ENCODE measurements at regions not wholly inside any gene's neighbourhood (a gene's known extent, or its start where the extent isn't known, plus 50 kb on each side); places are given as distances from the start of the nearest gene placed in this dataset.

- no peak for DNase-seq (ENCODE audit: low read depth)
Observed at GRCh38 chr3:158970006-158970405, 168.2 kb downstream of the MFSD1 start.

DNA sequence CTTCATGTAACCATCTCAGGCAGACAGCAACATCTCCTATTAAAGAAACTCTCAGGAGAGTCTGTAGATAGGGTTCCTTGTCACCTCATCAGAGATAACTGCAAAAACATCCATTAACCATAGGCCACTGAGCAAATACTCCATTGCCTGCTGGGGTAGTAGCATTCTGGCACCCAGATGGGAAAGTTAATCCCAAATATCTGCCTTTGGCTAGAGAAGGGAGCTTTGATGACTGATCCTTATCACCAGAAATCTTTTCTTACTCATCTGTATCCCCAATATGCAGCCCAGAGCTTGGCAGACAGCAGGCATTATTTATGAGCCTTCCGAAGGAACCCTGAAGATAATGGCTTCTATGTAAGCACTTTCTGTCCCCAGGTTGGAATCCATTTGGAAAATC lies 173.1 kb downstream of the MFSD1 start:
- no peak for DNase-seq (ENCODE audit: low read depth)

- no peak for DNase-seq (ENCODE audit: low read depth)
Observed at GRCh38 chr3:158976966-158977365, 175.1 kb downstream of the MFSD1 start.

DNA sequence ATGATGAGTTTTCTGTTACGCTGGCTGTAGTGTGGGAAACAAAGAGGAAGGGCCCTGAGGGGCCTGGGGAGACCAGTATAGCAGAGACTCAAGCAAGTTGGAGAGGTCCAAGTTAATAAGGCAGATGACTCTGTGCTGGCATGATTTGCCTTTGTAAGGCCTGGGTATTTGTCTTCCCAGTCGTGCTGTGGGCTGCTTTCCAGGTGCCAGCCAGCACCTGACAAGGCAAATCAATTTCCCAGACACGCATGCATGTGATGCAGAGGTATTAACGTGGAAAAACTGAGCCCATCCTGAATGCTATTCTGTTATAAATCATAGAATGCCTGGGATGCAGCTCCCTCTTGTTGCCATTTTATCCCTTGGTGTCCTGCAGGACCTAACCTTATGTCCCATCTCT lies 175.6 kb downstream of the MFSD1 start:
- DNase-seq (ENCODE audit: low read depth): no peak

GRCh38 chr3:158983216-158984099 lies 181.6 kb downstream of the MFSD1 start:
- no peak for DNase-seq (ENCODE audit: low read depth)

DNA sequence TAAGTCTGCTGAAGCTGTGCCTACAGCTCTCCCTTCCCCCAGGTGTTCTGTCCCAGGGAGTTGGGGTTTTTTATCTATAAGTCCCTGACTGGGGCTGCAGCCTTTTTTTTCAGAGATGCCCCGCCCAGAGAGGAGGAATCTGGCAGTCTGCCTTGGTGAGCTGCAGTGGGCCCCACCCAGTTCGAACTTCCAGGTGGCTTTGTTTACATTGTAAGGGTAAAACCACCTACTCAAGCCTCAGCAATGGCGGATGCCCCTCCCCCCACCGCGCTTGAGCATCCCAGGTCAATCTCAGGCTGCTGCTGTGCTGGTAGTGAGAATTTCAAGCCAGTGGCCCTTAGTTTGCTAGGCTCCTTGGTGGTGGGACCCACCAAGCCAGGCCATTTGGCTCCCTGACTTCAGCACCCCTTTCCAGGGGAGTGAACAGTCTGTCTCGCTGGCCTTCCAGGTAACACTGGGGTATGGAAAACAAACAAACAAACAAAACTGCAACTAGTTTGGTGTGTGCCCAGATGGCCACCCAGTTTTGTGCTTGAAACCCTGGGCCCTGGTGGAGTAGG lies 189.4 kb downstream of the MFSD1 start:
- DNase-seq (ENCODE audit: low read depth): no peak

- no peak for DNase-seq (ENCODE audit: low read depth)
Observed at GRCh38 chr3:158992463-158992862, 190.6 kb downstream of the MFSD1 start.

- DNase-seq (ENCODE audit: low read depth): no peak
Observed at GRCh38 chr3:158994386-158994785, 192.5 kb downstream of the MFSD1 start.

DNA sequence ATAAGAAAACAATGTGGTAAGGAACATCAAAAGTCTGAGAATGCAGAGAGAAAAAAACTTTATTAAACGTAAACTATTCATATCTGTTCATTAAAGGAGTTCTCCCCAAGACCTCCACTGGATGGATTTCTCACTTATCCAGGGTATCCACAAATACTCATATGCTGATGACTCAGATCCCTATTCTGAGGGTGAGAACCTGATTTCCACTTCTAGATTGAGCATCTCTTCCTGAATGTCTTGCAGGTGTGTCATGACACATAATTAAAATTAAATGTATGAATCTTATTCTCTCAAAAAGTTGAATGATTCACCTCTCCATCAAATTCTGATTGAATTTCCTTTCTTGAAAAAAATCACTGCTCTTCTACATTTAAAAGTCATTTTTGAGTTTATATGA lies 199.9 kb downstream of the MFSD1 start:
- no peak for DNase-seq (ENCODE audit: low read depth)

DNA sequence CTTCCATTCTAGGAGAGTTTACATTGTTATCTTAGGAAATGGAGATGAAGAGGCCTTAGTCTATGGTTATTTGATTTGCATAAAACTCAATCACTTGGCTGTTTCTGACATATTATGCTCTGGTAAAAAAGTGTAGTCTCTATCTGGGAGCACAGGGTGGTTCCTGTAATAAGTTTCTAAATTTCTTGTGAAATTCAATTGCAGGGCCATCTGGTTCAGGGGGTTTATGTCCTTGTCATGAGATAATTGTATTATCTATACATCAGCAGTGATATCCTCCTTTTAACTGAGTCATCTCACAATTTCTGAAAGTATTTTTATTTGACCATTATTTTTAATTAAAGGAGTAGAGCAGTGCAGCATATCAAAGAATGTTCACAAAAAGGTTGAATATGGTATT lies 203.3 kb downstream of the MFSD1 start:
- DNase-seq (ENCODE audit: low read depth): no peak

DNA sequence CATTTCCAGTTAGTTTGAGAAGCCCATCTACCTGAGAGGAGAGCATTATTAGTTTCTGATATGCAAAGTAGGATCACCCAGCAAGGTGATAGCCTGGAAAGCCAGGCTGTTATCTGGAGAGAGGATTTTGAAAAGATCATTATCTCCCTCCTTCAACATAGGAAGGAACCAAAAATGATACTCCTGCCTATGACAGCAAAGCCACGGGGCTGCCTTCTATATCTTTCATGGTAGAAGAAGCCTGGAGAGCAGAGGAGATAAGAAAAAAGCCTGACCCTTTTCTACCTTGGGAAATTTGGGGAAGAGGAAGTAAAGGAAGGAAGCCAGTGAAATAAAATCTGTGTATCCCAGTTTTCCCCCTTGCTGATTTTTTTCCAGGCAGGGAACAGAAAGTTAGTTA lies 205.5 kb downstream of the MFSD1 start:
- DNase-seq (ENCODE audit: low read depth): no peak

DNA sequence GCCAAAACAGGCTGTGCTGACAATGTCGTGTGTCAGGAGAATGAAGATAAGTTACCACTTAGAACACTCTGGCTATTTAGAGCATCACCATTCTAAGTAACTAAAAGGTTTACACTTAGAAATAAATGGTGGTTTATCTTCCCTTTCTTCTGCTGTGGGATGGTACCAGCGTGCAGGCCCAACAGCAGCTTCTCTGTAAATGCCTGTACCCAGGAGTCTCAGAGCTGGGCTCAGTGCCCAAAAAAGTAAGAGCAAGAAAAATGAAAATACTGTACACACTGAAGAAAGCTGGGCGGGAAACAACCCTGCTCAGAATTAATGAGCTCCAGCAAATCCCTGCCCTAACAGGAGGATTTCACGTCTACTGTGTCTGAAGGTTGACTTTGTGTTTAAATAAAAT lies 206.5 kb downstream of the MFSD1 start:
- DNase-seq (ENCODE audit: low read depth): no peak

GRCh38 chr3:159018341-159018740 lies 216.5 kb downstream of the MFSD1 start:
- no peak for DNase-seq (ENCODE audit: low read depth)

GRCh38 chr3:159025733-159026132 lies 223.9 kb downstream of the MFSD1 start:
- DNase-seq (ENCODE audit: low read depth): no peak

- DNase-seq (ENCODE audit: low read depth): no peak
Observed at GRCh38 chr3:159026510-159026909, 224.7 kb downstream of the MFSD1 start.

DNA sequence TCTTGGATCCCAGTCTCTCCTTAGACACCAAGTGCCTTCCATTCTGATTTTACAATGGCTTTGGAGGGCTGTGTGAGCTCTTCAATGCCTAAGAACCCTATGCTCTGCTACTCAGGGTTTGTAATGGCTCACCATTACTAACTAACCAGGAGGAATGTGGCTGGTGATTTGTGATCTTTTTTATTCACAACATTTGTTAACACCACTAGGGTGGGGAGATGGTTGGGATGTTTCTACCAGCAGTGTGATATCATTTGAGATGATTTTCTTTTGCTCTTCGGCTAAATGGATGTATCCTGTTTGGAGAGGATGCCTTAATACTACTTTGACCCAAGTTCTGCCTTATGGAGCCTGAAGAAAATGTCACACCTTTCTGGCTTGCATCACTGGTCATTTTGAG lies 226.9 kb downstream of the MFSD1 start:
- DNase-seq (ENCODE audit: low read depth): no peak

GRCh38 chr3:159029306-159030026 lies 227.6 kb downstream of the MFSD1 start:
- no peak for DNase-seq (ENCODE audit: low read depth)

GRCh38 chr3:159030138-159030670 lies 228.3 kb downstream of the MFSD1 start:
- no peak for DNase-seq (ENCODE audit: low read depth)

DNA sequence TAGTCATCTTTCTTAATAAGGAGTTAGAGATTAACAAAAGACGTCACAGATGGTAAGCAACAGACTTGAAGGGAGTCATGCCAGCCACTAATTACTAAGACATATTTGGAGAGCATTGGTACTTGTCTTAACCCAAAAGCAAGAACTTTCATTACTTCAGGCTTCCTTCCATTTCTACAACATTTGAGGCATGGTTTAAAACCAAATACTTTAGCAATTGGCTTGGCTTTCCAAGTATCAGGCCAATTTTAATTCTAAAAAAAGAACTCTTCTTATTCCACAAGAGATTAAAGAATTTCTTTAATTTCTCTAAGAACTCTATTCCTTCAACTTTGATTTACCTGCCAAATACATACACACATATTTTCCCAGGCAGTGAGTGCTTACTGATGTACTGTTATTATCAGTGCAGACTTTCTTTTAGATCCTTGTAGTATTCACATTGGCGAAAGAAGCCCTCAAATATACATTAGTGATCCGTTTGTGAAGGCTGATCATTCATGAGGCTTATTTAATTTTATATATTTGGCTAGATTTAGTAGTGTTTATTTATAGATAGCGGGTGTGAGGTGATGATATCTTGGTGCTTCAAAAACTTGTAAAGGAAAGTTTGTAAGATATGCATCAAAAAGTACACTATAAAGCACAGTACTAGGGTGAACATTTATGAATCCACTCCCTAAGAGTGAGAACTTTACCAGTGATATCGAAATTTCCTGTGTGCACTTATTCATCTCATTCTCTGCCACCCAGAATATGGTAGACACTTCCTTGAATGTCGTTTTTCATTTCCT lies 229.2 kb downstream of the MFSD1 start:
- no peak for DNase-seq (ENCODE audit: low read depth)

DNA sequence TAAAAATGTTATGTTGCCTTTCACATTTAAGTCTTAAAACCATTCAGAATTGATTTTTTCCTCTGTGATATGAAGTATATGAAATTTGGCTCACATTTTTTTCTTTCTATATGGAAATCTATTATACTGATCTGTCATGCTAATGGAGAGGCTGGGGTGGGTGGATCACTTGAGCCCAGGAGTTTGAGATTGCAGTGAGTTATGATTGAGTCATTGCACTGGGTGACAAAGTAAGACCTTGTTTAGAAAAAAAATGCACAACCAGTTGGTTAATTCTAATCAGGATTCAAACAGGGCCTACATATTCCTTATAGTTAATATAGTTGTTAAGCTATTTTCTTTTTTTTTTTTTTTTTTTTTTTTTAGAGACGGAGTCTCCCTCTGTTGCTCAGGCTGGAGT lies 230.5 kb downstream of the MFSD1 start:
- no peak for DNase-seq (ENCODE audit: low read depth)

GRCh38 chr3:159038405-159038804 lies 236.6 kb downstream of the MFSD1 start:
- DNase-seq (ENCODE audit: low read depth): no peak

DNA sequence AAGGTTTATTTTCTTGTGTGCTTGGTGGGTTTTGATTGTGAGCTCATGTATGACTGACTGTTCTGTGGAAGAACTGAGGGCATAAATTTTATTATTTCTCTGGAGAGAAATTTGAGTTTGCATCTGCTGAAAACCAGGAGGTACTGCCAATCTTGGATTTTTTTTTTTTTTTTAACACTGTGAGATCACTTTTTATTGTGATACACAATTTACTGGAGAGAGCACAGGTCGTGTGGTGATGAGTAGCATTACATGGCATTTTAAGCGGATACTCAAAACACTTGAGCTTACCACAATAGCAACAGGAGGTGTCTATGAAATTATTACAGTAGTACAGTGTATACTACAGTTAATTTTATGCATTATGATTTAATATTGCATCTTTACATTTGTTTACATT lies 237.4 kb downstream of the MFSD1 start:
- no peak for DNase-seq (ENCODE audit: low read depth)

Data from activated T-cell treated with anti-CD3 and anti-CD28 coated beads for 24 hours (primary cell).